ENCODE measurements at regions not wholly inside any gene's neighbourhood (a gene's known extent, or its start where the extent isn't known, plus 50 kb on each side); places are given as distances from the start of the nearest gene placed in this dataset.

DNA sequence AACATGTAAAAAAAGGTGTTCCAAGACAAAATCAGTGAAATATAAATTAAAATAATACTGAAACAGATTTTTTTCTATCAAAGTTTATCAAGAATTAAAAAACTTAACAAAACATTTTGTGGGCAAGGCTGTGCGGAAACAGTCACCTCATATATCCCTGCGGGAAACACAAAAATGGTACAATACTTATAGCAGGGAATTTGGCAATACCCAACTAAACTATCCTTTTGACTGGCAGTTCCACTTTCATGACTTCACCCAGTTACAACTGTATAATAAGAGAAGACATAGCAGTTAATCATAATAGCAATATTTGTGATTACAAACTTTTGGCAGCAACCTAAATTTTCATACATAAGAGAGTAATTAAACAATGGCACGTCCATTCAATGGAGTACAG is 121.5 kb upstream of the EGLN3 start:
- POLR2A ChIA-PET, result no interaction called here
- dilution Hi-C loops (cut with MboI; ENCODE audit: extremely low pct_ligation_motif_present, low sequenced_read_pairs), result no loop called here
- BruUV-seq (replicated peaks), result no TSS peak

More for the DNA sequence above, 121.5 kb upstream of the EGLN3 start:
- DNase-seq (ENCODE audit: low read depth, low spot score), result no peak
- H3K4me2 ChIP-seq (ENCODE audit: insufficient read depth, low read length), result no peak overlapping the region
- H3K4me3 ChIP-seq (replicated peaks in 1 of 3; ENCODE audit: insufficient read depth in 1 of 3, low read depth in 1 of 3, low read length in 3 of 3), result no peak overlapping the region
- H3K27me3 ChIP-seq (ENCODE audit: control insufficient read depth in 2 of 2, insufficient read depth in 2 of 2, low read length in 2 of 2), result peaks cover 0 to 4% of the 10 kb centered on the region in 2 experiments
- no peaks in the 10 kb centered on the region for H3K4me1 ChIP-seq (ENCODE audit: control insufficient read depth, extremely low read depth, insufficient read depth, low read length)
- H4K20me1 ChIP-seq (replicated peaks; ENCODE audit: control insufficient read depth, extremely low read depth, insufficient read depth, low read length), result no peaks in the 10 kb centered on the region
- no peak overlapping the region for H2AFZ ChIP-seq (ENCODE audit: low read depth, low read length)
- H3K27ac ChIP-seq (ENCODE audit: insufficient read depth, low read depth, low read length), result no peak overlapping the region
- no peaks in the 10 kb centered on the region for H3K9me1 ChIP-seq (replicated peaks; ENCODE audit: control insufficient read depth, extremely low read depth, insufficient read depth, low read length)
- no peak overlapping the region for H3K9ac ChIP-seq (replicated peaks; ENCODE audit: extremely low read depth, insufficient read depth, low read length)
- CTCF ChIA-PET, result no interaction called here
- no peaks in the 10 kb centered on the region for H3K79me2 ChIP-seq (ENCODE audit: control insufficient read depth, insufficient read depth, low read length)
- H3K36me3 ChIP-seq (ENCODE audit: control insufficient read depth in 2 of 2, extremely low read depth in 1 of 2, insufficient read depth in 2 of 2, low read length in 2 of 2), result no peaks in the 10 kb centered on the region
- no peak for FAIRE-seq
- TF ChIP-seq JUN (IDR thresholded peaks at IDR 0.05; ENCODE audit: borderline replicate concordance, insufficient read depth, insufficient read length, low read depth), result no peak
- TF ChIP-seq EZH2 (IDR thresholded peaks at IDR 0.05; ENCODE audit: borderline replicate concordance, low read depth, low read length, severe bottlenecking), result no peak
- TF ChIP-seq, protein P1, sequence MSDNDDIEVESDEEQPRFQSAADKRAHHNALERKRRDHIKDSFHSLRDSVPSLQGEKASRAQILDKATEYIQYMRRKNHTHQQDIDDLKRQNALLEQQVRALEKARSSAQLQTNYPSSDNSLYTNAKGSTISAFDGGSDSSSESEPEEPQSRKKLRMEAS (IDR thresholded peaks at IDR 0.05; ENCODE audit: insufficient read depth, insufficient read length), result no peak
- no peak for TF ChIP-seq GATA2 (IDR thresholded peaks at IDR 0.05; ENCODE audit: insufficient read depth, insufficient read length, low read depth, low read length)
- no peak for TF ChIP-seq POLR2A (IDR thresholded peaks at IDR 0.05; ENCODE audit: low read depth, low read length)
- no peak for TF ChIP-seq FOS (IDR thresholded peaks at IDR 0.05; ENCODE audit: borderline replicate concordance, insufficient read depth, low read length)
- TF ChIP-seq, protein P2, sequence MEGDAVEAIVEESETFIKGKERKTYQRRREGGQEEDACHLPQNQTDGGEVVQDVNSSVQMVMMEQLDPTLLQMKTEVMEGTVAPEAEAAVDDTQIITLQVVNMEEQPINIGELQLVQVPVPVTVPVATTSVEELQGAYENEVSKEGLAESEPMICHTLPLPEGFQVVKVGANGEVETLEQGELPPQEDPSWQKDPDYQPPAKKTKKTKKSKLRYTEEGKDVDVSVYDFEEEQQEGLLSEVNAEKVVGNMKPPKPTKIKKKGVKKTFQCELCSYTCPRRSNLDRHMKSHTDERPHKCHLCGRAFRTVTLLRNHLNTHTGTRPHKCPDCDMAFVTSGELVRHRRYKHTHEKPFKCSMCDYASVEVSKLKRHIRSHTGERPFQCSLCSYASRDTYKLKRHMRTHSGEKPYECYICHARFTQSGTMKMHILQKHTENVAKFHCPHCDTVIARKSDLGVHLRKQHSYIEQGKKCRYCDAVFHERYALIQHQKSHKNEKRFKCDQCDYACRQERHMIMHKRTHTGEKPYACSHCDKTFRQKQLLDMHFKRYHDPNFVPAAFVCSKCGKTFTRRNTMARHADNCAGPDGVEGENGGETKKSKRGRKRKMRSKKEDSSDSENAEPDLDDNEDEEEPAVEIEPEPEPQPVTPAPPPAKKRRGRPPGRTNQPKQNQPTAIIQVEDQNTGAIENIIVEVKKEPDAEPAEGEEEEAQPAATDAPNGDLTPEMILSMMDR (IDR thresholded peaks at IDR 0.05; ENCODE audit: extremely low read depth in 1 of 2, insufficient read depth in 1 of 2, low read depth in 1 of 2, low read length in 2 of 2), result no peak
- TF ChIP-seq POLR2AphosphoS5 (IDR thresholded peaks at IDR 0.05; ENCODE audit: insufficient read depth, low read depth, low read length), result no peak
- no peak for TF ChIP-seq MYC (IDR thresholded peaks at IDR 0.05; ENCODE audit: low read depth, low read length)
- no peaks in the 10 kb centered on the region for H3K9me3 ChIP-seq (replicated peaks; ENCODE audit: control insufficient read depth, insufficient read depth, low read length)
- intact Hi-C loops (cut with micrococcal nuclease), result no loop called here

All from endothelial cell of umbilical vein (primary cell).